COLO829 (cell line): ENCODE measurements at regions not wholly inside any gene's neighbourhood (a gene's known extent, or its start where the extent isn't known, plus 50 kb on each side); places are given as distances from the start of the nearest gene placed in this dataset.

Experiments used
- DNase-seq: peaks from one replicate; pipeline ENCODE4 v3.0.0; 2012; ENCODE audit warnings: low spot score

DNA sequence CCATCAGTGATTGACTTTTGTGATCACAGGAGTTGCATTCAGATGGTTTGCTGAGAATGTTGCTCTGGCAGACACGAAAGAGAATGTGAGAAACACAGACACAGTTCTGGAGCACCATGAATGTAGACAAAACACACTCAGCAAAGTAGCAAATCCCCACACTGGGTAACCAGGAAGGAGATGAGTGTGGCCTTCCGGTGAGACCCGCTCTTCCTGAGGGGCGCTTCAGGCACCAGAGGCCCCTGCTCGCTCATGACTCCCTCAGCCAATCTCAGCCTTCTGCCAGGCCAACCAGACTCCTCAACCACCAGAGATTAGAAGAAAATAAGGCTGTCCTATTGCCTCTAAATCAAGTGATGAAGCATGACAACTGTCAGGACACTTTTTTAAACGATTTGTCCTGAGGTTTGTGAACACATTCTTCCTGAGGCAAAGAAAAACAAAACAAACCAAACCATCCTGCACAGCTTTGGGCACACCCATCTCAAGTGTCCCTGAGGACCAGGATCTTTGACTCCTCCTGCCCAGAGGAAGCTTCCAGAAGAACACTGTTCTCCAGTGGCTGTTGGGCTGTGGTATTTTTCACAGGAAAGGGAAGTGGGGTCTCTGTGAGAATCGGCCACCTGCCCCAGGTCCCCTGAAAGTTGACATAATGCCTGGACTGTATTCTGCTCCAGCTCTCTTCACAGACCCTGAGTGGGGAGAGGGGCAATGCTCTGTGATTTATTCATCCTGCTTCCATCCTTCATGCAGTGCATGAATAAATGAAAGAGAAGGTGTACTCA is 152.8 kb downstream of the BCL11A start:
- no peak for DNase-seq

DNA sequence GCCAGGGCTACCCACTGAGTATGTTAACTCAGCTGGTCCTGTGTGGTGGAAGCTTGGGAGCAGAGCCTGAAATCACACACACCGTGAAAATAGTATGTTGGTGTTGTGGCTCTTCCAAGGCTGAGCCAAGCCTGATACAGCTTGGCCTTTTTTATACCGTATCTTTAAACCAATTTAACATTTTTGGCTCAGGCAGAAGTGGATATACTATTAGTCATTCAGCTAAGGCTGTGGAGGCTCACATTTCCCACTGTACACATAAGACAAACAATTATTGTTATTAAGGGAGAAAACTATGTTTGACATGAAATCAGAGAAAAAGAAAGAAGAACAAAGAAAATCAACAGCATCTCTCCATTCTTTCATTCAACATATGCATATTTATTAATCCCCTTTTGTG is 159.0 kb downstream of the BCL11A start:
- no peak for DNase-seq

DNA sequence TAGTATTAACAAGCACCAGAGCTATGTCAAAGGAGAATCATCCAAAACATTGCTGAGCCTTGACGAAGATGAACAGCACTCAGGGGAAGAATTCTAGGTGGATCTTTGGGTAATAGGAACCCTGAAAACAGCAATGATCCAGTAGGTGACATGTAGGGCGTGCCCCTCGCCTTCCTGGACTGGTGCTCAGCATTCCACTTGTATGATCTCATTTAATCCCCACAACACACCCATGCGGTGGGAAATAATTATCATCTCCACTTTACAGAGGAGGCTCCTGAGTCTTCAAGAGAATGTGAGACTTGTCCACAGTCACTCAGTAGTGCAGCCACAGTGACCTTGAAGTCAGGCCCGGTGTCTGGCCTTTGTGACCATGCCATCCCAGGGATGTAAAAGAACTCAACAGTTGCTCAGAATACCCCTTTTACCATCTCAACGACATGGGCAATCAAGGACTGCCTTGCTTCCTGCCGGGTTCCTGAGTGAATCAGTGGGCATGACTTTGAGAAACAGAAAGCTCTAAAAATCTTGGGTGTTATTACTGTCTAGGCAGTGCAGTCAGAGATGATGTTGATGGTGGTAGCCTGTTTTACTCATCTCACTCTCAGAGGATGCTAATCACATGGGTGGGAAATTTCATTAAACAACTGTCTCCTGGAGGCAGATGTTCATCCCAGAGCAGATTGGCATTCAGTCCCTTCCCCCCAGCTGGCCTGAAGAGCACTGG is 161.6 kb downstream of the BCL11A start:
- no peak for DNase-seq

DNA sequence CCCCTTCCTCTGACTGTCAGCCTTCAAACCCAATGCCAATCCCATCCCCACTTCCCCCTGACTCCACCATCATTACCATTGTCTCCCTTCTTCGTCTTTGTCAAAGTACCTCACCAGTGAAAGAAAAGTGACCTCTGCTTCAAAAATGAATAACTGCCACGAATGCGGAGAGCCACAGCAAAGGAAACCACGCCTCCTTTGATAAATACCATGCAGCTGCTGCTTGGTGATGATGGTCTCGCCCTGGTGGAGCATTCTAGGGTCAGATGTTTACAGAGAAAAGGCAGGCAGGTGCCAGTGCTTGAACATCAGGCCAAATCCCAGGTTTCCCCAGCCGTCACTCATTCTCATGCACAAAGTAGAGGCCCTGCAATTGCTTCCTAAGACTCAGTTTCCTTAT is 162.2 kb downstream of the BCL11A start:
- no peak for DNase-seq

DNA sequence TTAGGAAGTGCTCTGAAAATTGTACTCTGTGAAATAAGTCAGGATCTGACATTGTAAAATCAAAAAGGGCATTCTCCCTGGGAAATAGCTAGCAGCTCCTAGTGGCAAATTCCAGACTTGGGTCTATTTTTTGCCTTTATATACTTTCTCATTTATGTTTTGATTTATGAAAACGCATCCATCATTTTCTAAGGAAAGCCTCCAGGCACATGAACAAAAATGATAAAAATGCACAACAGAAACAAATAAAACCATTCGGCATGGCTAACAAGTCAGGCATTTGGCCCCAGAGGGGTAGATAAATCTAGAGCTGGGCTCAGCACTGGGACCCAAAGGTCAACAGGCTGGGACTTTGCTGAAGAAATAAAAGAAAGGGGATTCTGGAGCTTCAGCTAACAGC is 167.0 kb downstream of the BCL11A start:
- DNase-seq: no peak

DNA sequence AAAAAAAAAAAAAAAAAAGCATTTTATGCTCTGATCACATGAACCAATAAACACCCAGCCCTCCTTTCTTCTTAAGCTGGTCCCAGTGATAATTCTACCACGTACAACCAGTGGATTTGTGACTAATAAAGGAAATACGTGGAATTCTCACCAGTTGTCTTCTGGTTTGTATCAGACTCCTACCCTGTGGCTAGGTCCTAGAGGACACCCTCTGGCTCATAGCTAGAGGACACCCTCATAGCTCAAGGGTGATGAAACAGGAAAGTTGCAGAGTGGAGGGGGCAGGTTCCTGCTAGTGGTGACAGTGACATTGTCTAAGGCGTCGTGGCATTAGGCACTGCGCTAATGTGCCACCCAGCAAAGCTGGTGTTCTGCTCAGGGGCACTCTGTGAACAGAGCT is 167.8 kb downstream of the BCL11A start:
- no peak for DNase-seq

DNA sequence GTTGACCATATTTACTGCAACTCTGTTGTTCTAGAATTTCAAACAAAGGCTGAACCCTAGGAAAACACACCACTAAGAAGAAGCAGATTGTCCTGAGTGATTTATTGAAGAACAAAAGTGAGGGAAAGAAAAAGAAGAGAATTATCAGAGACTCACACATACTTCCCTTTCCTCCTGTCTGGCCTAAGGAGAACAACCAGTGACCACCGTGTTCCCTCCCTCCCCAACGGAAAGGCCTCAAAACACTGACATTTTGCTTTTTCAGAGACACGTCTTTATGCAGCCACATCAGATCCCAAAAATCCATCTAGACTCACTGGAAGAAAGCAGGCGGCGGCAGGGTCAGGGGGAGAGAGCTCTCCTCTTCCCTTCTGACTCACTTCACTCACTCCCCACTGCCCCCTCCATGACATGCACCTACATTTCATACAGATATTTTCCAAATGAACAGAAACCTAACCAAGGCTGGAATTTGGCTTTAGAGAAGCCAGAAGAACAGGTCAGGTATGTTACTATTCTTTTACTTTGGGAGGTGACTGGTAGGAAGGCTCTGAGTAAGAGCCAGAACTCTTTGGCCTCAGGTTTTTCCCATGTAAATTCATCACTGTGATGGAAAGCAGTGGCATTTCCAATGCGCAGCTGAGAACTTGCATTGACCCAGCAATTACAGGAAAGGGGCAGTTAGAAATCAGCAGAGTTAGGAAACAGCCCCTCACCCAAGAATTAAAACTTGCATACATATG is 169.9 kb downstream of the BCL11A start:
- DNase-seq: no peak

DNA sequence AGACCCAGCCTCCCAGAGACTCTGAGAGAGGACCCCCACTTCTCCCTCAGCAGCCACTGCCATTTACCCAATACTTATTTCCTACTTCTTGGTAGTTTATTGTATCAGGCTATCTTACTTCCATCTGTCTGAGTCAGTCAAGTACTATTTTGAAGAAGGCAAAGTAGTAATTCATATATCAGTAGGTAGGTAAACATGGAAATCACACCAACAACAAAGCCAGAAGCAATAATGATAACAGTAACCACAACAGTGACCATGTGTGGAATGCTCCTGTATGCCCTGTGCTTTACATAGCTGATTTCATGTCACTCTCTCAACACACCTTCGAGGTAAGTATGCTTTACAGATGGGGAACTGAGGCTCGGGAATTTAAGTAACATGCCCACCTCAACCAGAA is 173.0 kb downstream of the BCL11A start:
- no peak for DNase-seq

DNA sequence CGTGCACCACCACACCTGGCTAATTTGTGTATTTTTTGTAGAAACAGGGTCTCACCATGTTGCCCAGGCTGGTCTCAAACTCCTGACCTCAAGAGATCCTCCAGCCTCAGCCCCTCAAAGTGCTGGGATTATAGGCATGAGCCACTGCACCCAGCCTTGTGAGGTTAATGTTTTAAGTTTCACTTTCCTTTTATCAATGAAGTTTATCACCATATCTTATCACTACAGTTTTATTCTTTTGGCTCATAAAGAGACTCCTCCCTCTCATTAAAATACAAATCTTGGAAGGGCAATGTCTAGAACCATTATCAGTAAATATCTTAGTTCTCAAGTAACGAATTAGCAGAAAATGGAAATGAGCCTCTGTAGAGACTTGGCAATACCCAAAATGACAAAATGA is 173.8 kb downstream of the BCL11A start:
- no peak for DNase-seq

DNA sequence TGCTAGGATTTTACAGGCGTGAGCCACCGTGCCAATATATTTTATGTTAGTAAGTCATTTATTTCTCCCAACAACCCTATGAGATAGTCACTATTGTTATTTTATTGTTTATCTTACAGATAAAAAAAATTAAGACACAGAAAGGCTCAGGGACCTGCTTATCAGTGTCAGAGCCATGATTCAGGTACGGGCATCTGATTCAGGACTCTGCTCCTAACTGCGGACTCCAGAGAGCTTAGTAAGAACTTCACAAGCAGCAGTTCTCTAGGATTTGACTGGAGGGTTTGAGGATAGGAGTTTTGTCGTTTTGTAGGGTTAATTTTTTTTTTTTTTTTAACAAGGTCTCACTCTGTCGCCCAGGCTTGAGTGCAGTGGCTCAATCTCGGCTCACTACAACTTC is 174.2 kb downstream of the BCL11A start:
- no peak for DNase-seq

DNA sequence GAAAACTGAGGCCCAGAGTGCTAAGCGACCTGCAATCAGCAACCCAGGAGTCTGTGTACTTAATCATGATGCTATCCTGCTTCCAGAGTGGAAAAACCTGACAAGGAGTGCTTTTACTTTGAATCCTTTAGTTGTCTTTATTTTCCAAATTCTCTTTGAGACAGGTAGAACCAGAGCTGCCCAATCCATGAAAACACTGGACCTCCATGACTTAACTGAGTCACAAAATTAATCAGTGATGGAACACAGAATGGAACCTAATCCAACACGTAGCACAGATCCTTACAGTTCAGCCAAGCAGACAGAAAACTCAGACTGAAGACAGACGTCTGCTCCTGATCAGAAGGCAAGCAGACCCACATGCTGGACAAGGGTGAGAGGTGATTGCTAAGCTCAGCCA is 175.6 kb downstream of the BCL11A start:
- DNase-seq: no peak

DNA sequence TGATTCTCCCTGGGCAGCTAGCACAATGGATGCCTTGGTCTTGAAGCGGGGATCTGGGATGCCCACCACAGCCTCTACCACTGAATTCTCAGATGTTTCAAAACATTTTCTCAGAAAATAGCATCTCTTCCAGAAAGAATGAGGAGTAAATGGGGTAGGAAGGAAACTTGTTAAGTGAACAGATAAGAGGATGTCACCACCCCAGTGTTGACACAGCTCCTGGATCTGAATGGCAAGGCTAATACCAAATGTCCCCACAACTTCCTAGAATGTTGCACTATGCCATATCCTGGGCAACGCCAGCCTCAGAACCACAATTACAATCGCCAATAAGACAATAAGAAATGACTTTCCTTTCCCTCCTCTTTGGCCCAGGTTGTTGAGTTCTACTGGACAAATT is 177.2 kb downstream of the BCL11A start:
- no peak for DNase-seq

DNA sequence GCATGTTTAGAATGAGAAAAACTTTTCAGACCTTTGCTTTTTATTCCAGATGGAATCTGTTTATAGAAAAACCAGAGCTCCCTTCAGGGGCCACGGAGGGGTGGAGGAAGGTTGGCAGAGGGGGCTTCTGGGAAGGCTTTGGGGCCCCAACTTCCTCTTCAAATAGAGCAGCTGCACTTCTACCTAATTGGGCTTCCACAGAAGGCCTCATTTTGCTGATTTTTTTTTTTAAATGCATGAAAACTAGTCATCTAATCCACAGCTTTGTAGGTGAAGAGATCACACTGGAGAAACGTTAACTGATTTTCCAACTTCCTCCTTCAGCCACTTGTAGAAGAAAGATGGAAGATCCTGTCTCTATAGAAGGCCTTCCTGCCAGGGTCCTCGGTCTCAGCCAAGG is 181.8 kb downstream of the BCL11A start:
- no peak for DNase-seq

DNA sequence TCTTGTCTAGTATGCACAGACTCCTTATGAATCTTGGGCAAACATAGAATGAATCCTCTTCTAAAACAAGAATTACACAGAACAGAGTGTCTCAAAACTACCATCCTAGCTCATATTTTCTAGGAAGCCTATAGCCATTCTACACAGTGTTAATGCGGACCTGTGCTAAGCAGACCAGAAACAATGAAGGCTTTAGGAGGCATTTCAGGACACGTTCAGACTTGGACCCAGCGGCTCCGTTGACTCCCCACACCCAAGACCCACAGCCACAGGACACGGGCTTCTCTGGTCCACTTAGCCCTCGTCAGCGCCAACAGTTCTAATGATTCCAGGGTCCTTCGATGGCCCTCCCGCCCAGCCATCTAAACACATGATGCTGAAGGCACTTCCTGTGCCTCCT is 182.2 kb downstream of the BCL11A start:
- no peak for DNase-seq

DNA sequence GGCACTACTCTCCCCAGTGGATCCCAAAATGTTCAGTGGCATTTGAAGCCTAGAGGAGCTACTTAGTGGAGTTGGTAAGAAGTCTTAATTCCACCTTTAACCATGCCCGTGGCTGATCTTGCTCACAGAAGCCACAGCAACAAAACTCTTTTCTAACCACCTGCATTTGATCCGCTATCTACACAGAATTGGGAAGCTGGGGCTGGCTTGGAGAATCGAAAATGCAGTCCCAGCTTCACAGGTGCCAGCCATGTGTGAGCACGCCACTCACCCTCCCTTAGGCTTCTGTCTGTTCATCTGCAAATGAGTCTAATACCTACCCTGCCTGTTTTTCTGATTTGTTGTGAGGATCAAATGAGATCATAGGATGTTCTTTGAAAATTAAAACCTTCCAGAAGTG is 182.6 kb downstream of the BCL11A start:
- DNase-seq: no peak

DNA sequence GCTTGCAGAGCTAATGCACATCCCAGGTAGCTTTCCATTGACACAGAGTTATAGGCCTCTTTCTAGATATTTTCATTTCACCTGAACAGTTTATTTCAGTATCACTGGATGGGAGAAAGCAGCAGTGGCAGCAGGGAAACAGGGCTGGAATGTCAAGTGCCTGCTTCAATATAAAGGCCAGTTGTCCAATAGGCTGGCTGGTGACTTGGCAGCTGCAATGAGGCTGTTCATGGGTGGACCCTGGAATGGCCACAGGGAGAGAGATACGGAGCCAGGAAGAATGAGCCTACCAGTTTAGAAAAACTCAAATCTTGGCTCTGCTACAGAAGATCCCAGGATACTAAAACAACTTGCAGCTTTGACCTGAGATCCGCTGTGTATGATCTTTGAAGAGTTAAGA is 185.0 kb downstream of the BCL11A start:
- DNase-seq: no peak

DNA sequence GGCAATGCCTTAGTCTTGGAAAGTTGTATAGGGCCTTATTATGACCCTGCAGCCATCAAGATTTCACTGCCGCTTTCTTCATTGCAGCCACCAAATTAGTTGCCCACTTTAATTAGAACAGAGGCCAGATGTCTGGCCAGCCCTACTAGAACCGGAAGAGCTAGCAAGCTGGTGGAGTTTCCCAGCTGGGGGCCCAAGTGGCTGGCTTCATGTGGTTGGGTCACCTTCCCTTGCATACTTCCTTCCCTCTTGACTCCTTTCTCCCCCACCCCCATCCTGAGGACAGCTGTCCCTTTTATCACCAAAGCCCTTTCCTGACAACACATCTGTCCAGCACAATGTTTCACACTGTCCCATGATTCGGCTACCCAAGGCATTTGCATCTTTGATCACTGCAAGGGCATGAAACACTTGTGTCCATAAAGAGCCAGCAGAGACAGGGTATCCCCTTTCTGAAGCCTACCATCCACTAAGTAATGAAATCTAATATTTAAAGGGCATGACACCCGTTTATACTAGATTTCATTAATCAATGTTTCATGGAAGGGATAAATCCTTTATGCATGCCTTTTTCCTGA is 187.2 kb downstream of the BCL11A start:
- DNase-seq: no peak

DNA sequence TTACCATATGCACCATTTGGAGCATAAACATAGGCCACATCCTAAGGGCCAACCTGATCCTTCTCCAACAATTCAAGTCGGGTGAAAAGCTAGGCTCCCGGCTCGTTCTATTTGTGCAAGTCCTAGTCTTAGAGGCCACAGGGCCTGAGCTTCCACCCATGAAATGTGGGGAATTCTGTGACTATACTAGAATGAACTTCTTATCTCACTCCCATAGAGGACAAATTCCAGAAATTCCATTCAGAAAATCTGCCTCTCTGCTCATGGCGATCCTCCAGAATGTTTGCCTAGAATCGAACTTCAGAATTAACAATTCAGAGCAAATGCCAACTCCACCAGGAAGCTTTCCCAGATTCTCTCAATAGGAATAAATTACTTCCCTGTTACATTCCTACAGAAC is 187.9 kb downstream of the BCL11A start:
- no peak for DNase-seq

DNA sequence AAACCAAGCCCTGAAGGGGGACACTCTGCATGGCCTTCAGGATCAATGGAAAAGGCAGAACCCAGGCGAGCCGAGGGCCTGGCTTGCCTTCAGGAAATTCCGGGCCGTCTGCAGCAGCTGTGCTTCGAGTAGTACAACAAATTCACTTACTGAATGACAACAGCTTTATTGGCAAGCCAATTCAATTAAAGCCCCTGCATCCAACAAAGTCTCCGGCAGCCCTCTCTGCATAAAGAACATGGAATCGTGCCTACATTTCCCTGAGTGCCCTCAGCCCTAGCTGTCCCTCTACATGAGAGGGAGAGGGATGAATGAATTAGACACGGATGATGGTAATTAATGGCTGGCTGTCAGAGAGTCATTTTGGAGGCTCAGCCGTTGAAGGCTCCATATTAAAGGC is 189.0 kb downstream of the BCL11A start:
- DNase-seq: no peak

DNA sequence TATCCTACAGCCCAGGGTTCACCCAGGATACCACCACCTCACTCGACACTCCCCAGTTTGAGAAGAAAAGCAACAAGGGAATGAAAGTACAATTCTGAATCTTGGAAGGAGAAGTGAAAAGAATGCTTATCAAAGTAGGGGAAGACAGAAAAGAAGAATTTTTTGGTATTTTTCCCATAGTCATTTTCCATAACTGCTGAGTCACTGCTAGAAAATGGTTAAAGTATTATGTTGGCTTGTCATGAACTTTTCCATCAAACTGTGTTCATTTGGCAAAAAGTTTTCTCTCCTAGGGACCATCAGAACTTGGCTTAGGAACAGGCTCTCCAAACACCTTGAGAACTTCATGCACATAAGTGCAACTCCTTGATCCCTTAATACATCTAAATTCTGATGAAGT is 192.0 kb downstream of the BCL11A start:
- DNase-seq: no peak

DNA sequence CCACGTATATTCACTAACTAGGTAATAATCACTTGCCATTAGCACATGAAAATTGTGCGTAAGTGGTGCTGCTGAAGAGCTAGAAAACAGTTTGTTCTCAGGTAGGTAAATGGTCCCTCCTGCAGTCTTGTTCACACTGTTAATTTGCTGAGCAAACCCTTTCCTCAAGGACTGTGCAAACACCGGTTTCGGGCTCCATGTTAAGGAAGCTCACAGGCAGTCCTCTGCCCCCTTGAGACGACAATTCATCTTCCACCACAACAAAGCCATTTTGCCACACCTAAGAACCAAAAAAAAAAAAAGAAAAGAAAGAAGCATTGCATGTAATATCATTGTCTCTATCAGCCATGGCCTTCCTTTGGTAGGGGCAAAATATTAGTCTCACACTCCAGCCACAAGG is 193.9 kb downstream of the BCL11A start:
- DNase-seq: no peak

DNA sequence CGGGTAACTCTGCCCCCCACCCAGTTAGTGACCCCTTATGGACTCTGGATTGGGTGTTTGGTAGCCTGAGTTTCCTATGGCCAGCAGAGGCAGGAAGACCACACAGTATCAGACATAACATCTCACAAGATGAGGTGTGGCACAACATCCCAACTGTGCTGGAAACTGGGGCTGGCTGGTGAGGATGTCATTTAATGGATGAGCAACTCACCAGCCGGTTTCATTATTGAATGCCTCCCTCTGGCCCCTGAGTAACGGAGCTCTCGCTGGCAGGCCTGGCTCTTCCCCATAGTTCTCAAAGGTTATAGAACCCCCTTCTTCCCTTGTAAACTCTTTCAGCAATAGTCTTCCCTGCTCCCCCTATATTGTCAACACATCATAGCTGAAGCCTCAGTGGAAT is 195.0 kb downstream of the BCL11A start:
- DNase-seq: no peak

DNA sequence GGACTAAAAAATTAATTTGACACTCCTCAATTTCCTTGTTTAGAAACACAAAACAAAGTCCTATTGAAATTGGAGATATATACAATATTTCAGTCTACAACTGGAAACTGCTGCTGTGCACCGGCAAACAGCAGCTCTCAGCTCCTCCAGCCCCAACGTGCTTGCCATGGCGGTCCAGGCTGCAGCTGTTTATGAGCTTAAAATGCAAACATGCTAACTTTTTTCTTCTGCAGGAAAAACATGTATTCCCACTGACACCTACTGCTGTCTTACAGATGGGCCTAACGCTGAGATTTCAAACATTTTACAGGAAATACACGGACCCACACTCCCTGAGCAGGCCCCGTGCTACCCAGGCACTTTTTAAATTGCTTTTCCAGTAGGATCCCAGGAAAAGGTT is 195.5 kb downstream of the BCL11A start:
- no peak for DNase-seq
